Gastrocnemius medialis (tissue), 4 donors: ENCODE measurements at regions not wholly inside any gene's neighbourhood (a gene's known extent, or its start where the extent isn't known, plus 50 kb on each side); places are given as distances from the start of the nearest gene placed in this dataset.

Source experiments
- ATAC-seq, 2 donors: fragments of 150-250 bp; one replicate each; pipeline ENCODE4 v1.9.1; 2016
- DNase-seq, 2 donors: peaks; one replicate each; pipeline ENCODE4 v3.0.0-alpha.2; 2019
- H3K27ac ChIP-seq, 4 donors: fragments of 200-600 bp; sonication (generic); 1 replicate in 1 of 4; 2 replicates in 3 of 4; pipeline ENCODE4 v1.5.1; 2016 to 2018; ENCODE audit warnings: mild to moderate bottlenecking in 2 of 4, moderate library complexity in 1 of 4
- H3K27me3 ChIP-seq, 3 donors: fragments of 200-600 bp; sonication (generic) in 2 of 3; 1 replicate in 1 of 3; 2 replicates in 2 of 3; pipeline versions ENCODE4 v1.5.1 to v1.6.0; 2016 to 2019; ENCODE audit warnings: mild to moderate bottlenecking in 1 of 3, moderate library complexity in 1 of 3
- H3K36me3 ChIP-seq, 2 donors: fragments of 200-600 bp; sonication (generic) in 1 of 2; one replicate each; pipeline ENCODE4 v1.5.1; 2017 to 2018
- H3K4me1 ChIP-seq, 2 donors: fragments of 200-600 bp; sonication (generic) in 1 of 2; one replicate each; pipeline ENCODE4 v1.5.1; 2016 to 2017; ENCODE audit warnings: mild to moderate bottlenecking in 2 of 2
- H3K4me3 ChIP-seq, 4 donors: fragments of 200-600 bp; sonication (generic) in 3 of 4; 1 replicate in 1 of 4; 2 replicates in 3 of 4; pipeline ENCODE4 v1.5.1; 2016 to 2019; ENCODE audit warnings: mild to moderate bottlenecking in 2 of 4
- H3K9me3 ChIP-seq, 3 donors: fragments of 200-600 bp; sonication (generic) in 2 of 3; 1 replicate in 1 of 3; 2 replicates in 2 of 3; pipeline ENCODE4 v1.5.1; 2016 to 2019
- CTCF ChIP-seq, 5 experiments: fragments of 450-650 bp in 3 of 5; fragments of 200-600 bp in 2 of 5; sonication (generic) in 2 of 5; IDR thresholded peaks in 4 of 5; conservative IDR thresholded peaks in 1 of 5; 1 replicate in 4 of 5; 2 replicates in 1 of 5; pipeline ENCODE4 v1.5.1; 2016 to 2019; ENCODE audit warnings: antibody characterized with exemption in 5 of 5, mild to moderate bottlenecking in 3 of 5, moderate library complexity in 3 of 5
- POLR2A ChIP-seq, 2 donors: fragments of 450-650 bp; IDR thresholded peaks; one replicate each; pipeline ENCODE4 v1.6.1; 2017; ENCODE audit warnings: antibody characterized with exemption in 2 of 2, mild to moderate bottlenecking in 2 of 2, moderate library complexity in 2 of 2
- in situ Hi-C, 4 donors: fragments of 200-750 bp; cut with MboI; loops; one replicate each; pipeline versions ENCODE4 v1.15.0 to v1.8.0; 2017; ENCODE audit warnings: low sequenced_read_pairs in 4 of 4
- intact Hi-C: fragments of 100-400 bp; cut with DNase I; formaldehyde crosslinking; loops from one replicate; pipeline ENCODE4 v1.15.1; 2023; ENCODE audit warnings: low total_unique reads

GRCh38 chr15:77549576-77550288 is 83.0 kb downstream of the LINGO1 start:
- no peak for TF ChIP-seq CTCF (IDR thresholded peaks at IDR 0.05 in 4 of 5, conservative IDR thresholded peaks at IDR 0.05 in 1 of 5)
- Histone ChIP-seq H3K36me3 (no peaks in the 10 kb centered on the region), H3K9me3 (no peaks in the 10 kb centered on the region), H3K4me1 (no peaks in the 10 kb centered on the region), H3K27ac (no peak overlapping the region), H3K27me3 (no peaks in the 10 kb centered on the region), H3K4me3 (no peak overlapping the region)
- DNase-seq = no peak
- intact Hi-C loops (no loop called here), in situ Hi-C loops (loop anchor here in 3 of 4 donors (10.0 to 25.0 kb wide), 4 partner anchors 365 to 535 kb away; no protein-coding TSS in a partner anchor)
- ATAC-seq = no peak

DNA sequence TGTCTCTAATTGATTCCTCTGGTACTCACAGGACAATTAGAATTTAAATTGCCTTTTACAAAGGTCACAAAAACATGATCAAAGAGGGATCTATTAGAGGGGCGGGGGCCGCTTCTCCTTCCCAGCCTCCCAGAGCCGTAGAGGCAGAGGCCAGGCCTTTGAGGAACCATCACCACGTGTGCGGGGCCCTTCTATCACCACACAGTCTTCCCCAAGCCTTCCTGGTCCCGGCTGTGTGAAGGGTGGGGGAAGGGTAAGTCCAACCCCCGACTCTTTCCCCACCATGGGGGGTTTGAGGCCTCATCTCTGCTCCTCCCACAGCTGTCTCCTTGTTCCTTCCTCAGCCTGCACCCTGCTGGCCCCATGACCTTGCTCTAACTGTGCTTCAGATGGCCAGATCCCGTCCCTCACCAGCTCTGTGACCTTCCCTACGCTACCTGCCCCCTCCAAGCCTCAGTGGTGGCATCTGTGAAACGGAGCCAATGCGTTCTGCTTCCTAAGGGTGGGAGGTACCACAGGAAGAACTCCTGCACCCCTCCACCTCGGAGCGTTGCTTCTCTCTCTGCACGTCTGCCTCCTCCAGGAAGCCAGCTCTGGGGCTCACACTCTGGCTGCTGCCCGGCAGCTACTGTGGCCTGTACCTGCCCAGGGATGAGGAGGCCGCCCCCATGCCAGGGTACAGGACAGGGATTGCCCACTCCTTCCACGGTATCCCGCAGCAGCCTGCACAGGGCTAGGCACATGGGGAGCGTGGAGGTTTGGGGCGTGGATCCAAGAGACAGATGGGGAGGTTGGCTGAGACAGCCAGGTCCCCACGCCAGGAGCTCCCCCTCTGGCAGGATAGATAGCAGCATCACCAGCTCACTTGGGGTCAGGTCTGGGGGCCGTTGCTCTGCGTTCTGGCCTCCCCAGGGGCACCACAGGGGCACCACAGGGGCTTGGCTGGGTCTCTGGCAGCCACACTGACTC is 83.8 kb downstream of the LINGO1 start:
- intact Hi-C loops = no loop called here
- DNase-seq (no peak), ATAC-seq (no peak)

DNA sequence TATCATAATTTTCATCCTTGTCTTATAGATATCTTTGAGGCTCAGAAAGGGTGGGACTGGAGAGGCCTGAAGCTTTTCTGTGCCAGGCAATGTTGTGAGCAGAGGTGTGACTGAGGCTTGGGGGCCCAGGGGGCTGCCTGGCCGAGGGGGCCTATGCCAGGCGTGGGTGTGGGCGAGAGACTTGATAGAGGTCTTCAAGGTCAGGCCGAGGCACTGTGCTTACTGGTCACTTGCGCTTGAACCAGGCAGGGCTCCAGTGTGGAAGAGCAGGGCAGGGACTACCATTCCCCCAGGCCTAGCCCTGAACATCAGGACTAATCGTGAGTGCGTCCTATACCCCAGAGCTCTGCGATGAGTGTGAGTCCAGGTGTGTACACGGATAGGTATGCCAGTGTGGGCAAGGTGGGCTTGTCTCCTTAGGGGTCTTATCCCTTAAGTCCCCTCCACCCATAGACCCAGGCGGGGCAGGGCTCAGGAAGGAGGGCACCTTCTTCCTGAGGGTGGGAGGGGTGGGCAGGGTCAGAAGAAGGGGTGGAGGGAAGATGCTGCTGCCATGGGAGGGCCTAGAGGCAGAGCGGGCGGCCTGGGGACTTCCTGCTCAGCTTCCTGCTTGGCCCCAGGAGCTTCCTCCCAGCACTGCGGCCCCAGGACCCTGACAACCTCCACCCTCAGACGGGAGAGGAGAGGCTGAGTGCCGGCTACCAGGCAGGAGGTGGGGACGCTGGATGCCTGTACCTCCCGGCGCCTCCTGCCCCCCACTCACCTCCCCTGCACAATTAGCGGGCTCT is 84.7 kb downstream of the LINGO1 start:
- intact Hi-C loops = no loop called here
- no peak for DNase-seq

More for the DNA sequence above, 83.8 kb downstream of the LINGO1 start:
- Histone ChIP-seq H3K9me3 (no peaks in the 10 kb centered on the region), H3K36me3 (no peaks in the 10 kb centered on the region), H3K27me3 (no peaks in the 10 kb centered on the region), H3K4me1 (no peaks in the 10 kb centered on the region), H3K4me3 (no peak overlapping the region), H3K27ac (no peak overlapping the region)
- in situ Hi-C loops = loop anchor here in 3 of 4 donors (10.0 to 25.0 kb wide), 4 partner anchors 364 to 534 kb away; no protein-coding TSS in a partner anchor
- no peak for TF ChIP-seq CTCF (IDR thresholded peaks at IDR 0.05 in 4 of 5, conservative IDR thresholded peaks at IDR 0.05 in 1 of 5)
- TF ChIP-seq POLR2A (IDR thresholded peaks at IDR 0.05) = no peak

More for the DNA sequence above, 84.7 kb downstream of the LINGO1 start:
- Histone ChIP-seq H3K27me3 (no peaks in the 10 kb centered on the region), H3K9me3 (no peaks in the 10 kb centered on the region), H3K27ac (no peak overlapping the region), H3K36me3 (no peaks in the 10 kb centered on the region), H3K4me3 (no peak overlapping the region), H3K4me1 (peaks cover under 1 to 7% of the 10 kb centered on the region in 2 donors)
- in situ Hi-C loops = loop anchor here in 3 of 4 donors (10.0 to 25.0 kb wide), 4 partner anchors 363 to 533 kb away; no protein-coding TSS in a partner anchor
- TF ChIP-seq POLR2A (IDR thresholded peaks at IDR 0.05) (no peak), CTCF (IDR thresholded peaks at IDR 0.05 in 4 of 5, conservative IDR thresholded peaks at IDR 0.05 in 1 of 5) (no peak)
- no peak for ATAC-seq
